Activated T-cell treated with anti-CD3 and anti-CD28 coated beads for 48 hours (primary cell): ENCODE measurements at regions not wholly inside any gene's neighbourhood (a gene's known extent, or its start where the extent isn't known, plus 50 kb on each side); places are given as distances from the start of the nearest gene placed in this dataset.

Experiments used
- DNase-seq: peaks from one replicate; pipeline ENCODE4 v3.0.0-alpha.2; 2020; ENCODE audit warnings: low read depth

DNA sequence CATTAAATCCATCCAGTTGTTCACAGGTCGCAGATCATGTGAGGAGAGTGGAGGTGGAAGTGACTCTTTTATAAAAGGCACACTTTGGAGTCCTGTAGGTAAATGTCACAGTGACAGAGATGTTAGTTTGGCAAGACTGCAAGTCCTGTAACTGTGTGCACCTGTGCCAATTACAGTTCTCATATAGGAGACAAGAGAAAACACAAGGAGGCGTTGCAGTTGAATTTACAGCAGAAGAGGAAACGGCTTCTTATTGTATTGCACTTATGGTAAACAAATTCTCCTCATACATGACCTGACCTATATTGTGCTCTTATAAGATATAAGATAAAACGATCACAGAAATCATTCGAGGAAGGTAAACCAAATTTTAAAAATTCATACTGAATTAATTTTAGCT, 732.8 kb upstream of the SLC10A2 start:
- DNase-seq, result no peak

DNA sequence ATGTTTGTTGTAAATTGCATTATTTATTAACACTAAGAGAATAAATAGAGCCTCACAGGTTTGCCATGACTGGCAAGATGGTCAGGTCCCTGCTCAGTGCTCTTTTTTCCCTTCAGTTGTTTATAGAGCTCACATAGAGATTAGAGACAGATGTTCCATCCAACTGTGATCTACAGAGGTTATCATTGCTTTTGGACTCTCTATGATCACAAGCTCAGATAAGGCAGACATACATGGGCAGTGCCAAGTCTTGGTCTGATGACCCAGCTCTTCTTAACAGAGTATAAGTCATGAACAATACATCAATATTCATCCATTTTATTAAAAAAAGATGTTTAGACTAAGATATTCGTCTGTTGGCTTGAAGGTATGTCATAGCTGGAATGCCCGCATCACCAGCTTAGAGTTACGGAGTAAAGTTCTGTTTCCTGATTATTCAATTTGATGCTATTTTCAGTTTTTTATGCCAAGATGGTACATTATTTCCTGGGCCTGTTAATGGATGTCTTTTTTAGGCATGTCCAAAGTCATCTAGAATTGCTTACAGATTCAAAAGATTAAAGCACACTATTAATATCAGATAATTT, 729.8 kb upstream of the SLC10A2 start:
- no peak for DNase-seq

GRCh38 chr13:103794526-103794925, 728.3 kb upstream of the SLC10A2 start:
- DNase-seq, result no peak

- no peak for DNase-seq
These were observed 721.9 kb upstream of the SLC10A2 start for GRCh38 chr13:103788061-103788652.

- no peak for DNase-seq
These were observed 706.4 kb upstream of the SLC10A2 start for GRCh38 chr13:103772576-103772975.

DNA sequence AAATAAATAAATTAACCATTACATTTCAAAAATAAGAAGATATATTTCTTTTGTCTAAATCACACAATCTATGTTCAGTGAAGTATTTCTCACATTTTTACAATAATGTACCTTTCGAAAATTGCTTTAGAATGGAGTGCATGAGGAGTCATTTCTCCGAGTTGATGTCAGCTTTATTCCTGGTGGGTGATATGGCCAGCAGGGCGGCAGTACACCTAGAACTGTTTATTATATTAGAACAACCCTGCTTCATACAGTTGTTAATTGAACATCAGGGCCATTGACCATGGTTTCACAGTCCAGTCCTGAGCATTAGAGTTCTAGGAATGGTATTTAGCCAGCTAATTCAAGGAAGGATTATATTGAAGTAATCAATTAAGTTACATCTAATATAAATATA, 696.3 kb upstream of the SLC10A2 start:
- no peak for DNase-seq

- no peak for DNase-seq
These were observed 693.1 kb upstream of the SLC10A2 start for GRCh38 chr13:103759361-103759760.

- DNase-seq, result no peak
These were observed 692.0 kb upstream of the SLC10A2 start for GRCh38 chr13:103758222-103758621.

DNA sequence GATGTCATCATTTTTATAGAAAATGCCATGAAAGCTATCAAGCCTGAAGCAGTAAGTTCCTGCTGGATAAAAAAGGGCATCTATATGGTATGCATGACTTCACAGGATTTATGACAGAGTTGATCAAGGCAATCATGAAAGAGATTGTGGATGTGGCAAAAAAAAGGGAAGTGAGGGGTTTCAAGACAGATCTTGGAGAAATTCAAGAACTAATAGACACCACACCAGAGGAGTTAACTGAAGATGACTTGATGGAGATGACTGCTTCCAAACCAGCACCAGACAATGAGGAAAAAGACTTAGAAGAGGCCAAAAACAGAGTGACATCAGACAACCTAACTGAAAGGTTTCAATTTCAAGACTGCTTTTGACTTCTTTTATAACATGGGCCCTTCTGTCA, 691.1 kb upstream of the SLC10A2 start:
- DNase-seq, result no peak

DNA sequence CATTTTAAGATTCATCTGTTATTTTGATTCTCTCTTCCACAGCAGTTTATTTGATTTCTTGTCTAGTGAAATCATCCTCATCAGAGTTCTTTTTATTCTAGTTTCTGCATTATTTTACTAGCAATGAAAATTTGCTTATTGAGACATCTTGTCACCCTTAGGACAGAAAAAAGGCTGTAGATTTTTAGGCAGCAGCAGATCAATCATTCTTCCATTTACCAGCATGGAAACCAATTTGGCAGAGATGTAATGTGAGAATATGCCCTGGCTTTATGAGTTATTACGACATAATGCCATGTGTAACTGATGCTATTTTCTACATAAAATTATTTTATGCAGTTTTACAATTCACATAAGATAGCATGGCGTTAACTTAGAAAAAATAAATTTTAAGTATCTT, 688.6 kb upstream of the SLC10A2 start:
- DNase-seq, result no peak

GRCh38 chr13:103734837-103735236, 668.6 kb upstream of the SLC10A2 start:
- no peak for DNase-seq

GRCh38 chr13:103731959-103732358, 665.7 kb upstream of the SLC10A2 start:
- no peak for DNase-seq

DNA sequence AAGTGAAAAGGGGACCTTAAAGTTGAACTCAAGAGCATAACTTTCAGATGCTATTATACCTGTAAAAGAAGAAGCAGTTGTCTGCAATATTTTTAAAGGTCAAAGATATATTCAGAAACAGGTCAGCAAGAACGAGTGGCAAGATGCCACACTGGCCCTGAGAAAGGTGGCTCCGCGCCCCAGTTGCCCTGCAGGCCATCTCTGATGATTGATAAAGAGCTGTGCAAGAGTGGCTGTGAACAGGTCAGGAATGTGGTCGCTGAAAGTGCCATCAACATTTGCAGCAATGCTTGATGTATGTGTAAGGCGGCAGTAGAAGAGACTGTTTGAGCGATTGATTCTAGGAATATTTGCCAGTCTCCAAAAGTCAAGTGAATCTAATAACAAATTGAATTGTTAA, 664.2 kb upstream of the SLC10A2 start:
- DNase-seq, result no peak

- no peak for DNase-seq
These were observed 660.6 kb upstream of the SLC10A2 start for GRCh38 chr13:103726808-103727207.

- DNase-seq, result no peak
These were observed 650.5 kb upstream of the SLC10A2 start for GRCh38 chr13:103716718-103717117.

DNA sequence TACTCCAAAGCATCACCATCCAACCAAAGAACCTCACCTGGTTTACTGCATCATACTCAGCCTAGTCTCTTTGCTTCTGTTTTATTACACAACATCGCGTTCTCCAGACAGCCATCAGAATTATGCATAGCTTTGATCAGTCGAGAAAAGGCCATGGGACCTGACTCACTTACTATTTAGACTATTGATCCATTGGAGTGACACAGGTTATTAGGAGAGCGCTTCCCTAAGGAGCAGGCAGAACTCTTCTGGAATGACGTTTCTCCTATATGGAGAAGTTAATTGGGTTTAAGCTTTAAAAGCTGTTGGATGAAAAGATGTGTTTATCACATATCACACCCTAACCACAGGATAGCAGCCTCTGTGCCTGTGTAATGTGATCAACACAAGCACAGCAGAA, 649.1 kb upstream of the SLC10A2 start:
- DNase-seq, result no peak

DNA sequence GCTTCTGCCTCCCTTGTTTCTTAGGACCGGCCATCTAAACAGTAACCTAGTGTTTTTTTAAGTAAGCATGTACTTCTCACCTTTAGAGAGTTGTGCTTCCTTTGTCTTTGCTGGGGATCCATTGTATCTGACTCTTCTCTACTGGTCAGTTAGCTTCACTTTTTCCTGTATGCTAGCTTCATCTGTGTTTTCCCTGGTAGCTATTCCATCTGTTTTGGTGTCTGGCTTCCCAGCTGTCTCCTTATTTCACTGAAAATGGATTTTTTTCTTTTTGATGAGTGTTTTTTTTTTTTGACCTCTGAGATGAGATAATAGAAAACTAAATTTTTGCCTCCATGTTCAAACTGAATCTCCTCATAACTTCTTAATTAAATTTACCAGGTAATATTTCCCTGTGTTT, 637.0 kb upstream of the SLC10A2 start:
- DNase-seq, result no peak

DNA sequence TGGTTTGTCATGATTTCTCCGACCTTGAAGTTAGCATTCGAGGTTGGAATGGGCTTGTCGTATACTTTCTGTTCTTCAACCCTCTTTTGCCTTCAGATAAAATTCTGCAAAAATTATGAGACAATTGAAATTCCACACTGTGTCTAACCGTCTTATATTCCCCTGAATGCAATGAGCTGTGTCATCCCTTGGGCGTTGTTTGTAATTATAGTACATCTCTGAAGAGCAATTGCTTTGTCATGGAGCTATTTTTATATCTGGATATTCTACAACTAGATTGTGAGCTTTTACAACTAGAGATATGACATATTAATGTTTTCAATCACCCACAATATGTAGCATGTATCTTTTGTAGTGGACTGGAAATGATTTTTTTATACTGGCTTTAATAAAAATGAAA, 631.8 kb upstream of the SLC10A2 start:
- no peak for DNase-seq

- DNase-seq, result no peak
These were observed 629.1 kb upstream of the SLC10A2 start for GRCh38 chr13:103695320-103695719.

GRCh38 chr13:103694471-103694870, 628.3 kb upstream of the SLC10A2 start:
- no peak for DNase-seq

GRCh38 chr13:103694033-103694432, 627.8 kb upstream of the SLC10A2 start:
- DNase-seq, result no peak

DNA sequence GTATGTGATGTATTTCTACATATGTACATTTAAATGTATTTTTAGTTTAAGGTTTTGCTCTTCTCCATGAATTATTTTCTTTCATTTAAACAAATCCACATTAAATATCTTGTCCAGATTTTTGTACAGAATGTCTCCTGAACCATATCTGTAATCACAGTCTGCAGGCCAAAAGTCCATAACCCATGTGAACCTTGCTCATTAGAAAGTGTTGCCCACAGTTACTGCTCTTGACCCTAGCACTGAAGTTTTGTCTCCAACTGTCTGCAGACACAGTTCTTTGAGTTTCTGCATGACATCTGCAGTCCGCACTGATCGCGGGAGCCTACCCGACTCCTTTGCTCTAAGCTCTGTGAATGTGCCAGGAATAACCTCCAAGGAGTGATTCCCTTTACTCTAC, 626.2 kb upstream of the SLC10A2 start:
- DNase-seq, result no peak

DNA sequence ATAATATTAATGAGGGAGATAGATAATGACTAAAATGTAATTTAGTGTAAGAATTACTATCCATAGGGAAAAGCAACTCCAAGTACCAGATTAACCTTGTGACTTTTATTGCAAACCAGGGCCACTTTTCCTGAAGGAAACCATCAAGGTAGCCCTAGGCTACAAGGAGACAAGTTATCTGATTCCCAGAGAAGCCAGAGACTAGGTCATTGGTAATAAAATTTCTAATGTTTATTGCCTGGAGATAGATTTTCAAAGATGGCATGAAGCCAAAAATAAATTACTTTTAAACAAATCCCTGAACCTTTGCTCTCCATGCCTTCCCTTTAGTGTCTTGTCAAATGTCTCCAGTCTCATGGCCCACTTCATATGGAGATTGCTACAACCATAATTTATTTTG, 610.1 kb upstream of the SLC10A2 start:
- DNase-seq, result no peak

- no peak for DNase-seq
These were observed 605.3 kb upstream of the SLC10A2 start for GRCh38 chr13:103671547-103671946.
